ENCODE measurements at regions not wholly inside any gene's neighbourhood (a gene's known extent, or its start where the extent isn't known, plus 50 kb on each side); places are given as distances from the start of the nearest gene placed in this dataset.

GRCh38 chr2:225326969-225327368 is 72.5 kb upstream of the NYAP2 start:
- Histone ChIP-seq H3K27ac (replicated peaks) (no peak overlapping the region), H3K4me3 (replicated peaks; ENCODE audit: insufficient read depth, low read length) (no peak overlapping the region), H3K27me3 (ENCODE audit: insufficient read depth, poor library complexity, severe bottlenecking) (no peaks in the 10 kb centered on the region)
- TF ChIP-seq GABPA (IDR thresholded peaks at IDR 0.05; ENCODE audit: low read depth) (no peak), REST (IDR thresholded peaks at IDR 0.05; ENCODE audit: insufficient replicate concordance, low read depth) (no peak), POLR2AphosphoS5 (IDR thresholded peaks at IDR 0.05; ENCODE audit: low read depth) (no peak), SPI1 (IDR thresholded peaks at IDR 0.05; ENCODE audit: borderline replicate concordance, low read depth) (no peak)
- TF ChIP-seq, protein P1, sequence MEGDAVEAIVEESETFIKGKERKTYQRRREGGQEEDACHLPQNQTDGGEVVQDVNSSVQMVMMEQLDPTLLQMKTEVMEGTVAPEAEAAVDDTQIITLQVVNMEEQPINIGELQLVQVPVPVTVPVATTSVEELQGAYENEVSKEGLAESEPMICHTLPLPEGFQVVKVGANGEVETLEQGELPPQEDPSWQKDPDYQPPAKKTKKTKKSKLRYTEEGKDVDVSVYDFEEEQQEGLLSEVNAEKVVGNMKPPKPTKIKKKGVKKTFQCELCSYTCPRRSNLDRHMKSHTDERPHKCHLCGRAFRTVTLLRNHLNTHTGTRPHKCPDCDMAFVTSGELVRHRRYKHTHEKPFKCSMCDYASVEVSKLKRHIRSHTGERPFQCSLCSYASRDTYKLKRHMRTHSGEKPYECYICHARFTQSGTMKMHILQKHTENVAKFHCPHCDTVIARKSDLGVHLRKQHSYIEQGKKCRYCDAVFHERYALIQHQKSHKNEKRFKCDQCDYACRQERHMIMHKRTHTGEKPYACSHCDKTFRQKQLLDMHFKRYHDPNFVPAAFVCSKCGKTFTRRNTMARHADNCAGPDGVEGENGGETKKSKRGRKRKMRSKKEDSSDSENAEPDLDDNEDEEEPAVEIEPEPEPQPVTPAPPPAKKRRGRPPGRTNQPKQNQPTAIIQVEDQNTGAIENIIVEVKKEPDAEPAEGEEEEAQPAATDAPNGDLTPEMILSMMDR (IDR thresholded peaks at IDR 0.05; ENCODE audit: insufficient read depth, low read length), result no peak
- DNase-seq (ENCODE audit: low read depth in 1 of 2, low spot score in 1 of 2), result no peak

DNA sequence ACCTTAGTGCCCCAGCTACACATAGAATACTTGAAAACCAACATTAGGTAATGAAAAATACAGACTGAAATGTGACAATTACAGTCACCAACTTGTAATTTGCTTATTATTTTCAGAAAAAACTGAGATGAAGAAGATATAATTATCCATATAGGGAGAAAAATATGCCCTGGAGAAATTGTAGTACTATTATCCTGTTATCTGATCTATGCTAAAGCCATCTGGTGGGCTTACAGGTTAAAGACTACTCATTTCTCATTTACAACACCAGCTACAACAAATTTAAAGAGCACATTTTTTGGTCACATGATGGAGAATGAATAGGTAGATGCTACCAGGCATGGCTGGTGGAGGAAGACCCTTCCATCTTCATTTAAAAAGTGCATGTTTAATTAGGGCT is 79.6 kb upstream of the NYAP2 start:
- H3K27ac ChIP-seq (replicated peaks), result no peak overlapping the region
- no peak for TF ChIP-seq SPI1 (IDR thresholded peaks at IDR 0.05; ENCODE audit: borderline replicate concordance, low read depth)
- no peak for TF ChIP-seq REST (IDR thresholded peaks at IDR 0.05; ENCODE audit: insufficient replicate concordance, low read depth)
- TF ChIP-seq GABPA (IDR thresholded peaks at IDR 0.05; ENCODE audit: low read depth), result no peak
- TF ChIP-seq POLR2AphosphoS5 (IDR thresholded peaks at IDR 0.05; ENCODE audit: low read depth), result no peak
- TF ChIP-seq, protein P1 (IDR thresholded peaks at IDR 0.05; ENCODE audit: insufficient read depth, low read length), result no peak
- H3K27me3 ChIP-seq (ENCODE audit: insufficient read depth, poor library complexity, severe bottlenecking), result no peaks in the 10 kb centered on the region
- H3K4me3 ChIP-seq (replicated peaks; ENCODE audit: insufficient read depth, low read length), result no peak overlapping the region
- no peak for DNase-seq (ENCODE audit: low read depth in 1 of 2, low spot score in 1 of 2)

DNA sequence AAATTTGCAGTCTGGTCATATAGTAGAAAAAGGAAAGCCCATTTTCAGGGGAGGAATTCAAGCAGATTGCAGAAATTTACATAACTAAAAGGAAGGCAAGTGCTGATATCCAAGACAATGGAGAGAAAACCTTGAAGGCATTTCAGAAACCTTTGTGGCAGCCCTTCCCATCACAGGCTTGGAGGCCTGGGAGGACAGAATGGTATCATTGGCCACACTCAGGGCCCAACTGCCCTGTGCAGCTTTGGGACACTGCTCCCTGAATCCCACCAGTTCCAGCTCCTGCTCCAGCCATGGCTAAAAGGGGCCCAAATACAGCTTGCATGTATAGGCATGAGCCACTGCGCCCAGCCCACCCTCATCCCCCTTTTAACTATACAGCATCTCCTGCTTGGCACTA is 81.1 kb upstream of the NYAP2 start:
- TF ChIP-seq SPI1 (IDR thresholded peaks at IDR 0.05; ENCODE audit: borderline replicate concordance, low read depth), result no peak
- TF ChIP-seq REST (IDR thresholded peaks at IDR 0.05; ENCODE audit: insufficient replicate concordance, low read depth), result no peak
- TF ChIP-seq POLR2AphosphoS5 (IDR thresholded peaks at IDR 0.05; ENCODE audit: low read depth), result no peak
- TF ChIP-seq GABPA (IDR thresholded peaks at IDR 0.05; ENCODE audit: low read depth), result no peak
- TF ChIP-seq, protein P1 (IDR thresholded peaks at IDR 0.05; ENCODE audit: insufficient read depth, low read length), result no peak
- H3K4me3 ChIP-seq (replicated peaks; ENCODE audit: insufficient read depth, low read length), result no peak overlapping the region
- DNase-seq (ENCODE audit: low read depth in 1 of 2, low spot score in 1 of 2), result no peak
- no peak overlapping the region for H3K27ac ChIP-seq (replicated peaks)
- H3K27me3 ChIP-seq (ENCODE audit: insufficient read depth, poor library complexity, severe bottlenecking), result no peaks in the 10 kb centered on the region
